Keratinocyte (primary cell): ENCODE measurements at regions not wholly inside any gene's neighbourhood (a gene's known extent, or its start where the extent isn't known, plus 50 kb on each side); places are given as distances from the start of the nearest gene placed in this dataset.

Source experiments
- DNase-seq: peaks from one replicate; pipeline ENCODE4 v3.0.0-alpha.2; 2011; ENCODE audit warnings: low read depth, missing footprints, low spot score
- FAIRE-seq: peaks from 2 replicates; lab custom pipeline; 2011; peaks lifted over from hg19 to GRCh38; lab: Jason Lieb, UNC
- H2AFZ ChIP-seq: 2 replicates; pipeline ENCODE4 v1.6.0; 2012; ENCODE audit warnings: low read length, control low read depth, inconsistent platforms; ENCODE audit not compliant: control insufficient read depth
- H3K27ac ChIP-seq: 2 replicates; pipeline ENCODE4 v1.5.1; 2011; ENCODE audit warnings: low read length; ENCODE audit not compliant: control insufficient read depth, insufficient read depth
- H3K27me3 ChIP-seq: 3 replicates; pipeline ENCODE4 v1.6.0; 2011; ENCODE audit warnings: low read length; ENCODE audit not compliant: control insufficient read depth, insufficient read depth; ENCODE audit errors: extremely low read depth
- H3K36me3 ChIP-seq, 2 experiments: 2 replicates in 1 of 2; 3 replicates in 1 of 2; pipeline ENCODE4 v1.5.1; 2011; ENCODE audit warnings: low read length in 2 of 2, mild to moderate bottlenecking in 1 of 2; ENCODE audit not compliant: control insufficient read depth in 2 of 2, insufficient read depth in 2 of 2; ENCODE audit errors: extremely low read depth in 1 of 2
- H3K4me1 ChIP-seq: 3 replicates; pipeline ENCODE4 v1.5.1; 2011; ENCODE audit warnings: low read length; ENCODE audit not compliant: control insufficient read depth, insufficient read depth; ENCODE audit errors: extremely low read depth
- H3K4me2 ChIP-seq: 3 replicates; pipeline ENCODE4 v1.6.0; 2011; ENCODE audit warnings: low read depth, low read length; ENCODE audit not compliant: control insufficient read depth, insufficient read depth; ENCODE audit errors: extremely low read depth
- H3K4me3 ChIP-seq, 3 experiments: fragments of 200-600 bp in 1 of 3; sonication (generic) in 1 of 3; 2 replicates in 2 of 3; 3 replicates in 1 of 3; pipeline ENCODE4 v1.5.1; 2011 to 2016; ENCODE audit warnings: low read length in 3 of 3, mild to moderate bottlenecking in 3 of 3, control low read depth in 2 of 3, inconsistent platforms in 1 of 3, low read depth in 1 of 3, mixed read lengths in 1 of 3, mixed run types in 1 of 3, moderate library complexity in 1 of 3; ENCODE audit not compliant: control insufficient read depth in 2 of 3, insufficient read depth in 2 of 3; ENCODE audit errors: extremely low read depth in 1 of 3
- H3K79me2 ChIP-seq: 2 replicates; pipeline ENCODE4 v1.6.0; 2012; ENCODE audit warnings: low read length; ENCODE audit not compliant: control insufficient read depth, insufficient read depth
- H3K9ac ChIP-seq: 3 replicates; pipeline ENCODE4 v1.6.0; 2011; ENCODE audit warnings: low read length; ENCODE audit not compliant: control insufficient read depth, insufficient read depth; ENCODE audit errors: extremely low read depth
- H3K9me1 ChIP-seq: 3 replicates; pipeline ENCODE4 v1.6.0; 2011; ENCODE audit warnings: low read length; ENCODE audit not compliant: control insufficient read depth, insufficient read depth; ENCODE audit errors: extremely low read depth
- H3K9me3 ChIP-seq: 2 replicates; pipeline ENCODE4 v1.5.1; 2012; ENCODE audit warnings: low read depth, low read length; ENCODE audit not compliant: control insufficient read depth
- H4K20me1 ChIP-seq: 3 replicates; pipeline ENCODE4 v1.6.0; 2011; ENCODE audit warnings: low read length; ENCODE audit not compliant: control insufficient read depth, insufficient read depth; ENCODE audit errors: extremely low read depth
- EZH2 ChIP-seq: IDR thresholded peaks from one replicate; pipeline ENCODE4 v1.6.1; 2012; ENCODE audit warnings: inconsistent platforms, mild to moderate bottlenecking, low read length, moderate library complexity
- dilution Hi-C: fragments of 300-500 bp; cut with MboI; formaldehyde crosslinking; loops from one replicate; pipeline ENCODE4 v1.7.0; 2020; ENCODE audit warnings: low sequenced_read_pairs; ENCODE audit not compliant: extremely low pct_ligation_motif_present
- TF ChIP-seq, protein P1 (sequence below), 3 experiments: IDR thresholded peaks in 1 of 3; conservative IDR thresholded peaks in 1 of 3; optimal IDR thresholded peaks in 1 of 3; 2 replicates in 2 of 3; 3 replicates in 1 of 3; pipeline versions ENCODE3 to v1.5.1; 2011; ENCODE audit warnings: low read length in 3 of 3, mild to moderate bottlenecking in 3 of 3, moderate library complexity in 2 of 3, control low read depth in 1 of 3, inconsistent platforms in 1 of 3; ENCODE audit not compliant: insufficient read depth in 2 of 3; ENCODE audit errors: extremely low read depth in 1 of 3

DNA sequence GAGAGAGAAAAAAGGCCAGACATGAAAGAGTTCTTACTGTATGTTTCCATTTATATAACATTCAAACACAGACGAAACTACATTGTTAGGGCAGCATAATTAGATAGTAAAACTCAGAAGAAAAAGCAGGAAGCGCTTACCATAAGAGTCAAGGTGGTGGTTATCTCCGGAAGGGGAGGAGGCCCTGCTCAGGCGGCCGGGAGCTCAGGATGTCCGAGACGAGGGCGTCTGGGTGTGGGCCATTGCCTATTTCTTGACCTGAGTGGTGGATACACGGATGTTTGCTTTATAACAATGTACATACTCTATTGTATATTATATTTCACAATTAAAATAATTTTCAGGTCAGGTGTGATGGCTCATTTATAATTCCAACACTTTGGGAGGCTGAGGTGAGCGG, 80.9 kb upstream of the COL5A1 start:
- no peak for FAIRE-seq

DNA sequence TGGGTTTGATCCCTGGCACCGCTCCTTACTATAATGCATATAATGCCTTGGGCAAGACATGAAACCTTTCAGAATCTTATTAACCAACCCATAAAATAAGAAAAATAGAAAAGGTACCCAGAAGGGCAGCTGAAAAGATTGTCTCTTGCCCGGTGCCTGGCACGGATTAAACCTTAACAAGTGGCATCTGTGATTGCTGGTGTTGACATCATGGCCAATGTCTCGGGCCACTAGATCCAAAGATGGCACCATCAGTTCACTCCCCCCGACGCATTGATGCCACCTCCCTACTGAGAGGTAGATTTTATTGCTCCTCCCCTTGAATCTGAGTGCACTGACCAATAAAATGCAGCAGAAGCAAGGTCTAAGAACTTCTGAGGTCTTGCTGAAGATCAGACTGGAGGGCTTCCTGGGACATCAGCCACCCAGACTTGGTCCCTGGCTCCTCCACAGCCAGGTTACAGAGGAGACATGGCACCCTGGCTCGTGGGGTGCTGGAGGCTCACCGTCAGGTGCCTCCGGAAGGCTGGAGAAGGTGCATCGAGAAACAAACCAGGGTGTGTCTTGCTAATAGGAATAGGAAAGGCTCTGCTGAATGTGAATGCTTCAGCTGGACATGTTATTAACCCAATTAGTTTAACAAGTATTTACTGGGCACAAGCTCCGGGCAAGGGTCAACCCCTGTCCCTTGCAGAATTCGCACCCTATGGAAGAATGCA, 80.0 kb upstream of the COL5A1 start:
- Histone ChIP-seq H3K9ac (no peak overlapping the region), H3K9me1 (no peaks in the 10 kb centered on the region), H3K4me2 (no peak overlapping the region), H3K4me3 (no peak overlapping the region), H4K20me1 (no peaks in the 10 kb centered on the region), H3K79me2 (no peaks in the 10 kb centered on the region), H2AFZ (no peak overlapping the region), H3K36me3 (no peaks in the 10 kb centered on the region), H3K9me3 (no peaks in the 10 kb centered on the region), H3K4me1 (no peaks in the 10 kb centered on the region), H3K27me3 (no peaks in the 10 kb centered on the region), H3K27ac (no peak overlapping the region)
- TF ChIP-seq, protein P1, sequence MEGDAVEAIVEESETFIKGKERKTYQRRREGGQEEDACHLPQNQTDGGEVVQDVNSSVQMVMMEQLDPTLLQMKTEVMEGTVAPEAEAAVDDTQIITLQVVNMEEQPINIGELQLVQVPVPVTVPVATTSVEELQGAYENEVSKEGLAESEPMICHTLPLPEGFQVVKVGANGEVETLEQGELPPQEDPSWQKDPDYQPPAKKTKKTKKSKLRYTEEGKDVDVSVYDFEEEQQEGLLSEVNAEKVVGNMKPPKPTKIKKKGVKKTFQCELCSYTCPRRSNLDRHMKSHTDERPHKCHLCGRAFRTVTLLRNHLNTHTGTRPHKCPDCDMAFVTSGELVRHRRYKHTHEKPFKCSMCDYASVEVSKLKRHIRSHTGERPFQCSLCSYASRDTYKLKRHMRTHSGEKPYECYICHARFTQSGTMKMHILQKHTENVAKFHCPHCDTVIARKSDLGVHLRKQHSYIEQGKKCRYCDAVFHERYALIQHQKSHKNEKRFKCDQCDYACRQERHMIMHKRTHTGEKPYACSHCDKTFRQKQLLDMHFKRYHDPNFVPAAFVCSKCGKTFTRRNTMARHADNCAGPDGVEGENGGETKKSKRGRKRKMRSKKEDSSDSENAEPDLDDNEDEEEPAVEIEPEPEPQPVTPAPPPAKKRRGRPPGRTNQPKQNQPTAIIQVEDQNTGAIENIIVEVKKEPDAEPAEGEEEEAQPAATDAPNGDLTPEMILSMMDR (optimal IDR thresholded peaks at IDR 0.05 in 1 of 3, IDR thresholded peaks at IDR 0.05 in 1 of 3, conservative IDR thresholded peaks at IDR 0.05 in 1 of 3; ENCODE audit: extremely low read depth in 1 of 3, insufficient read depth in 2 of 3, low read length in 3 of 3) = no peak
- TF ChIP-seq EZH2 = no peak
- FAIRE-seq = no peak
- dilution Hi-C loops = no loop called here
- DNase-seq = no peak

More for the DNA sequence above, 80.9 kb upstream of the COL5A1 start:
- H3K27ac ChIP-seq = no peak overlapping the region
- no peaks in the 10 kb centered on the region for H3K79me2 ChIP-seq
- H3K9me3 ChIP-seq = no peaks in the 10 kb centered on the region
- no peaks in the 10 kb centered on the region for H3K9me1 ChIP-seq
- no peak overlapping the region for H3K4me3 ChIP-seq
- no peak overlapping the region for H3K9ac ChIP-seq
- dilution Hi-C loops = no loop called here
- no peak for TF ChIP-seq EZH2
- TF ChIP-seq, protein P1 (optimal IDR thresholded peaks at IDR 0.05 in 1 of 3, IDR thresholded peaks at IDR 0.05 in 1 of 3, conservative IDR thresholded peaks at IDR 0.05 in 1 of 3; ENCODE audit: extremely low read depth in 1 of 3, insufficient read depth in 2 of 3, low read length in 3 of 3) = no peak
- H2AFZ ChIP-seq = no peak overlapping the region
- H3K36me3 ChIP-seq = no peaks in the 10 kb centered on the region
- DNase-seq = no peak
- no peaks in the 10 kb centered on the region for H3K4me1 ChIP-seq
- H3K4me2 ChIP-seq = no peak overlapping the region
- H3K27me3 ChIP-seq = no peaks in the 10 kb centered on the region
- H4K20me1 ChIP-seq = no peaks in the 10 kb centered on the region
